LNCAP (cell line): ENCODE measurements at regions not wholly inside any gene's neighbourhood (a gene's known extent, or its start where the extent isn't known, plus 50 kb on each side); places are given as distances from the start of the nearest gene placed in this dataset.

Source experiments
- CTCF ChIP-seq: fragments of 450-650 bp; IDR thresholded peaks from 2 replicates; pipeline ENCODE4 v1.5.1; 2017; ENCODE audit warnings: mild to moderate bottlenecking

- no peak for TF ChIP-seq CTCF
Measured at GRCh38 chr10:125316436-125316835, 156.1 kb upstream of the CTBP2 start.

DNA sequence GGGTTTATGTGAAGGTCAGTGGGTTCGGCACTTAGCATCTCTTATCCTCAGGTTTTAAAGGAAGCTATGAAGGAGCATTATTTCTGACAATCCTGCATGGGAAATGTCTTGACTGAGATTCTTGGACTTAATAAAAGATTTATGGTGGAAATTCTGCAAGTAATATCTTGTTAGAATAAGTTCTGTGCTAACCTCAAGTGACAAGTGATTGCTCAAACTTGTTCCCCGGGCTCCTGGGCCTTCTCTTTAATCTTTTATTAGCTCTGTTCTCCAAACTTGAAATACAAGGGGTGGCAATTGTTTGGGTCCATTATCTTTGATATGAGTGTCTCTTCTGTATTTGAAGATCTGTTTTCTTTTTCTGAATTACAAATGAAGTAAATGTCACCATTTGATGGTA, 140.6 kb upstream of the CTBP2 start:
- TF ChIP-seq CTCF: no peak

GRCh38 chr10:125299461-125299860, 139.1 kb upstream of the CTBP2 start:
- no peak for TF ChIP-seq CTCF

DNA sequence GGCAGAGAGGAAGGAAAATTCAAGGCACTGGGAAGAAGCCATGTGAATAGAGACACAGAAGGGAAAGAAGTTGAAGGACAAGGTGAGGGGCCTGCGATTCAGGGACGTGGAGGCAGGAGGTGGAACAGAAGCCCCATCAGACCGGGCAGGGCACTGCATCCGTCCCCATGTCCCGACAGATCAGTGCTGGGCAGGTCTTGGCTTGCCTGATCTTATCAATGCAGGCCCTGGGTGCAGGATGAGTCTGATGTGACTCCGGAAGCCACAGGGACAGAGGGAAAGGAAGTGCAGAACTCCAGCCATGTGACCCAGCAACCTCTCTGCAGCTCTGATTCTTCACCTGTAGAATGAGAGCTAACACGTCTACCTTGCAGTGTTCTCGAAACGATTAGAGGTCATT, 136.2 kb upstream of the CTBP2 start:
- no peak for TF ChIP-seq CTCF

DNA sequence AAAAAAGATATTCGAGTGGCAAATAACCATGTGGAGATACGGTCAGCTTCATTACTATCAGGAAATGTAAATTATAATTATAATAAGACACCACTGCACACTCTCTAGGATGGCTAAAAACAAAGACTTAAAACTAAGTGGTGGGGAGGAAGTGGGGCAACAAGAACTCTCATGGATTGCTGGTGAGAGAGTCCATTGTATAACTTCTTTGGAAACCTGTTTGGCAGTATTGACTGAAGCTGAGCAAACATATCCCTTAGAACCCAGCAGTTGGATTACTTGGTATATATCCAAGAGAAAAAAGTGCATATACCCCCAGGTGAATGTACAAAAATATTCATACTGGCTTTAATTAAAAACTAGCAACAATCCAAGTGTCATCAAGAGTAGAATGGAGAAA, 133.7 kb upstream of the CTBP2 start:
- no peak for TF ChIP-seq CTCF

- TF ChIP-seq CTCF: no peak
Measured at GRCh38 chr10:125291836-125292235, 131.5 kb upstream of the CTBP2 start.

DNA sequence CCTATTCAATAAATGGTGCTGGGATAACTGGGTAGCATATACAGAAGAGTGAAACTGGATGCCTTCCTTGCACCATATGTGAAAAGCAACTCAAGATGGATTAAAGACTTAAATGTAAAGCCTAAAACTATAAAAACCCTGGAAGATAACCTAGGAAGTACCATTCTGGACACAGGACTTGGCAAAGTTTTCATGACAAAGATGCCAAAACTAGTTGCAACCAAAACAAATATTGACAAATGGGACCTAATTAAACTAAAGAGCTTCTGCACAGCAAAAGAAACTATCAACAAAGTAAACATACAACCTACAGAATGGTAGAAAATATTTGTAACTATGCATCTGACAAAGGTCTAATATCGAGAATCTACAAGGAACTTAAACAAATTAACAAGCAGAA, 129.1 kb upstream of the CTBP2 start:
- no peak for TF ChIP-seq CTCF

GRCh38 chr10:125284875-125285597, 124.7 kb upstream of the CTBP2 start:
- TF ChIP-seq CTCF: no peak
